ENCODE measurements at regions not wholly inside any gene's neighbourhood (a gene's known extent, or its start where the extent isn't known, plus 50 kb on each side); places are given as distances from the start of the nearest gene placed in this dataset.
A peak's percentile ranks its signal among the peaks of the same experiment; 100 is the strongest.

DNA sequence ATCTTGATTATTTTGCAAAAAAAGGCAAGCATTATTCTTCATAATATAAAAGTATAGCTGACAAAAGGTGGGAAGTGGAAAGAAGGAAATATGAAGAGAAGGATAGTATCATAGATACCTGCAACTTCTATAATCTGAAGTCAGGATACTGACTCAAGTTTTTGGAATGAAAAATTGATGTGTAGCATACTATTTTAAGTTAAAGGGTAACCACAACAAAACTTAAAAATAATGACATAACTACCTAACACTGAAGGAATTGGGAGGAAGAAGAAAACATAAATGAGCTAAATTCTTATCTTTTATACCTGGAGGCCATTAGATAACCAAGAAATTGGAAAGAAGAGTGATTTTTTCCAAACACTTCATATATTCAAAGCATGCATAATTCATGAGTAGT lies 51.8 kb upstream of the TLE1 start:
- no peak for DNase-seq (ENCODE audit: extremely low read depth, low read depth)

GRCh38 chr9:81748091-81748490 lies 58.7 kb upstream of the TLE1 start:
- no peak for DNase-seq (ENCODE audit: extremely low read depth, low read depth)

- no peak for DNase-seq (ENCODE audit: extremely low read depth, low read depth)
Measured at GRCh38 chr9:81753436-81753835, 64.1 kb upstream of the TLE1 start.

DNA sequence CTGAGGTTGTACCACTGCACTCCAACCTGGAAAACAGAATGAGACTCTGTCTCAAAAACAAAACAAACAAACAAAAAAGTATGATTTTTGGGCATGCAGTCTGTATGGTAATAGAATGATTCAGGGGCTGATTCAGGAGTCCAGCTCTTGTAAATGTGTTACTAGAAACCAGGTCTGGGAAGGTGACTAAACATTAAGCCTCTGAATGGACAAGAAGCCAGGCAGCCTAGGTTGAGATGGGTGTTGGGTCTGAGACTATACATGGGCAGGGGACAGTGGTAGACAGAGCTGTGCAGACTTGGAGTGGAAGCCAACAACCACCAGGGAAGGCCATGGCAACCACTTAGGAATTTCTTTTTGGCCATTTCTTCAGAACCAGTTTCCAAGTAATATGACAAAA lies 64.9 kb upstream of the TLE1 start:
- no peak for DNase-seq (ENCODE audit: extremely low read depth, low read depth)

- DNase-seq (ENCODE audit: extremely low read depth, low read depth): no peak
Measured at GRCh38 chr9:81755721-81756120, 66.4 kb upstream of the TLE1 start.

- no peak for DNase-seq (ENCODE audit: extremely low read depth, low read depth)
Measured at GRCh38 chr9:81756561-81756960, 67.2 kb upstream of the TLE1 start.

GRCh38 chr9:81758123-81758797 lies 68.9 kb upstream of the TLE1 start:
- DNase-seq (ENCODE audit: extremely low read depth, low read depth): no peak

- peak; percentile 38 for DNase-seq (ENCODE audit: extremely low read depth, low read depth)
Measured at GRCh38 chr9:81759680-81760215, 70.4 kb upstream of the TLE1 start.

- no peak for DNase-seq (ENCODE audit: extremely low read depth, low read depth)
Measured at GRCh38 chr9:81767921-81768320, 78.6 kb upstream of the TLE1 start.

GRCh38 chr9:81771571-81771970 lies 82.2 kb upstream of the TLE1 start:
- DNase-seq (ENCODE audit: extremely low read depth, low read depth): no peak

DNA sequence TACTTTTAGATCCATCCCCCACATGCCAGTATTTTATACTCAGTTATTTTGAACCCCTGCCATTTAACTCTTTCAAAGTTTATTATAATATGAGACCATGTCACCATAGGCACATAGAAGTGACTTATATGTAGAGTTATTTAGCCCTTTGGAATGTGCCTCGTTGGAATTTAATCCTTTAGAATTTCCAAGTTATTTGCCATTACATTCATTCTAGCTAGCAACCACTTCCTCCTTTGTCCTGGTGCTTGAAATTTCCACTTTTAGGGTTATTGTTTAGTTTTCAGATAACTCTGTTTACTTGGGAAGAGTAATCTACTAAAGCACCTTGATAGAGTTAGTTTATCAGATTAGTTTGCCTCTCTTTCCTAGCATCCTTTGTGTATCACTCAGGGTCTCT lies 82.8 kb upstream of the TLE1 start:
- DNase-seq (ENCODE audit: extremely low read depth, low read depth): no peak

DNA sequence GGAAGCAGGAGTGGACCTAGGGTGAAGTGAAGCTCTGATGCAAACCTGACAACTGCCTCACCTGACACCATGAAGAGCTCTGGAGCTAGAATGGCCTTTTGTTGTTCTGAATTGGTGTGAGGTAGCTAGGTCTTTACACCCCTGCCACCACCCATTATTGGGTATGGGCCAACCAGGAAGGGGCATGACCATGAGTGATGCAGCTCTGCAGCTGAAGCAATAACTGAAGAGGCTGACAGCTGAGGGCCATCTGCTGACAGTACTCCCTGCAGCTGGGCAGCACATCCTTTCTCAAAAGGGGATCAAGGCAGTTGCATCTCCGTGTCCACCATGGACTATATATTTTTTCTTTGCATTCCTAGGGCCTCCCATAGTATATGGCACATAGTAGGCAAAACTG lies 87.0 kb upstream of the TLE1 start:
- DNase-seq (ENCODE audit: extremely low read depth, low read depth): no peak

- DNase-seq (ENCODE audit: extremely low read depth, low read depth): no peak
Measured at GRCh38 chr9:81776834-81777233, 87.5 kb upstream of the TLE1 start.

- no peak for DNase-seq (ENCODE audit: extremely low read depth, low read depth)
Measured at GRCh38 chr9:81777482-81777881, 88.1 kb upstream of the TLE1 start.

- DNase-seq (ENCODE audit: extremely low read depth, low read depth): no peak
Measured at GRCh38 chr9:81782313-81782995, 93.1 kb upstream of the TLE1 start.

GRCh38 chr9:81787747-81788632 lies 98.6 kb upstream of the TLE1 start:
- no peak for DNase-seq (ENCODE audit: extremely low read depth, low read depth)

DNA sequence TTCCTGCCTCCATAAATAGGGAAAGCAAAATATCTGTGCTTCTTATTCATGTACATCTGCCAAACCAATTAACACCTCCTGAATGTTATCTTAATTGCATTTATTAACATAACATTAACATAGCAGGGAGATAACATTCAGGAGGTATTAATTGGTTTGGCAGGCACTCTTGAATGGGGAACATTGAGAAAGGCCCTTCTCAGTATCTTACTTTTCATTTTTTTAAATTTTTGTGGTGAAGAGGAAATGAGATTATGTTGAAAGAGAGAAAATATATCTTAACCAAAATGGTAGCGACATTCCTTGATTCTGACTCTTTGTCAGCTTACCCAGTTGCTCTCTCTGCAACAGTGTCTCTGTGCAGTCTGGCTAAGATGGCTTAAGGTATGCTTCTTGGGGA lies 100.4 kb upstream of the TLE1 start:
- no peak for DNase-seq (ENCODE audit: extremely low read depth, low read depth)

- DNase-seq (ENCODE audit: extremely low read depth, low read depth): no peak
Measured at GRCh38 chr9:81790166-81790565, 100.8 kb upstream of the TLE1 start.

DNA sequence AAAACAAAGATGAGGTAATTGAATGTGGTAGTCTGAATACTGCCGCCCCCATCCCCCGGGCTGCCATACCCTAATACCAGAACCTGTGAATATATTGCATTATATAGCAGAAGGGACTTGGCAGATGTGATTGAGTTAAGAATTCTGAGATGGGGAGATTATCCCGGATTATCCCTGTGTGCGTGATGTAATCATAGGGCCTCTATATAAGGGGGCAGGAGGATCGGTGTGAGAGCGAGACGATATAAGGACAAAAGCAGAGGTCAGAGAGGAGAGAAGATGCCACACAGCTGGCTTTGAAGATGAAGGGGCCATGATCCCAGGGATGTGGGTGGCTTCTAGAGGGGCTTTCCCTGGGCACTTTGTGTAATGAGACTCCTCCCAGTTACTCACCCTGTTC lies 101.7 kb upstream of the TLE1 start:
- no peak for DNase-seq (ENCODE audit: extremely low read depth, low read depth)

DNA sequence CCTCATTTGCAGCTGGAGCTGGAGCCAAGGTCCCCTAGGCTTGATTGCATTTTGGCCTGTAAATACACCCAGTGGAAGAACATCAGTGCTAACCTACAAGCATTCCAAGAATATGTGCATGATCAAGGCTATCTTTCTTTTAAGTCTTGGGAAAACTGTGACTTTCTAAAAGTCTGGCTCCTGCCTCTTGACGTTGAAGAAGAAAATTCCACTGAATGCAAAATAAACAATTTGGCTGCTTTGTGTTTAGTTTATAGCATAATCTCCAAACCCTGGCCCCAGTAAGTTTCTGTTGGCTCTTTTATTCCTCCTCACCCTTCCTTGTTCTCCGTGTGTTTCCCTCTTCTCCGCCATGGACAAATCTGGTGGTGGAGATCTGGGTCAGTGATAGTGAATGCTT lies 109.3 kb upstream of the TLE1 start:
- no peak for DNase-seq (ENCODE audit: extremely low read depth, low read depth)

DNA sequence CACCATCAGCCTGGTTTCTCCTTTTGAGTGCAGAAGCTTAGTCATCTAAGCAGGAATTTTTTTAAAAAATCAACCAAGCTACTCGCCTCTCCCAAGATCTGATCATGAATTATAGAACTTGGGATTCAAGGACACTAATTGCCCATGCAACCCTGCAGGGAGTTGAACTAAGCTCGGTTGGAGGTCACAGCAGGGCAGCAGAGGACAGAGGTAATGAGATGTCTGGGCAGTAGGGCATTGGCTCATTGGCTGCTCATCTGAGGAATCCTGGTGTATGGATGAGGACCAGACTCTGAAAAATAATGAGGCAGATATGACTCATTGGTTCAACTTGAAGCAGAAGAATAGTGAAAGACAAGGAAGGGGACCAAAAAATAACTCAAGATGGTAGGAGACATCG lies 111.8 kb upstream of the TLE1 start:
- no peak for DNase-seq (ENCODE audit: extremely low read depth, low read depth)

All from NCI-H460 (cell line).